ENCODE measurements at regions not wholly inside any gene's neighbourhood (a gene's known extent, or its start where the extent isn't known, plus 50 kb on each side); places are given as distances from the start of the nearest gene placed in this dataset.
"Not testable (repeated sequence)": the region's sequence is repeated elsewhere in the genome, so short reads cannot be mapped to it uniquely, and the experiment has no call there.

- no peak for TF ChIP-seq CTCF (conservative IDR thresholded peaks at IDR 0.05)
- H3K14ac ChIP-seq (ENCODE audit: insufficient read depth, low read length), result no peak overlapping the region
- H3K27me3 Mint-ChIP-seq (ENCODE audit: low read depth), result peaks cover 4% of the 10 kb centered on the region; the same call in 1 of the 2 replicates
- H2BK5ac ChIP-seq (ENCODE audit: insufficient read length, low read length), result no peak overlapping the region
- H4K91ac ChIP-seq (ENCODE audit: insufficient read length, low read depth, low read length), result no peak overlapping the region
- no peaks in the 10 kb centered on the region for H3K27me3 ChIP-seq (ENCODE audit: insufficient read depth, low read length)
- no CpG with 5 or more reads among the region's 3 CpGs for WGBS (ENCODE audit: extremely low coverage, insufficient read length, low lambda C conversion rate)
- H3K4me2 ChIP-seq (ENCODE audit: insufficient read depth, insufficient read length, low read length), result no peak overlapping the region
- no peak overlapping the region for H4K8ac ChIP-seq (replicated peaks; ENCODE audit: insufficient read length, low read depth, low read length)
- no peak overlapping the region for H2BK15ac ChIP-seq (ENCODE audit: low read depth, low read length)
- H4K5ac ChIP-seq (ENCODE audit: insufficient read length, low read depth, low read length), result no peak overlapping the region
- H3K4ac ChIP-seq (ENCODE audit: low read depth, low read length), result no peak overlapping the region
- peaks cover 3% of the 10 kb centered on the region; the same call in 1 of the 2 replicates for H3K4me1 ChIP-seq (ENCODE audit: insufficient read depth, low read length)
- no peak overlapping the region for H3K4me3 Mint-ChIP-seq
- no peaks in the 10 kb centered on the region for H3K36me3 Mint-ChIP-seq (ENCODE audit: insufficient read depth in 1 of 3, low read depth in 3 of 3)
- H3K9me3 ChIP-seq (ENCODE audit: control insufficient read depth, low read depth, low read length), result no peaks in the 10 kb centered on the region
- no peak overlapping the region for H2BK12ac ChIP-seq (ENCODE audit: insufficient read length, low read depth, low read length)
- H4K20me1 ChIP-seq (ENCODE audit: control insufficient read depth, insufficient read depth, insufficient read length), result no peaks in the 10 kb centered on the region
- no peak overlapping the region for H3T11ph ChIP-seq (ENCODE audit: low read length)
- H3K27ac ChIP-seq (ENCODE audit: insufficient read length, low read depth, low read length), result no peak overlapping the region
- H2BK20ac ChIP-seq (ENCODE audit: low read depth, low read length, poor library complexity, severe bottlenecking), result no peak overlapping the region
- no peak for DNase-seq
- H3K23me2 ChIP-seq (ENCODE audit: insufficient read length, low read depth, low read length, poor library complexity, severe bottlenecking), result no peaks in the 10 kb centered on the region
- H3K9ac ChIP-seq (ENCODE audit: extremely low read depth, insufficient read length, low read length), result no peak overlapping the region
- no peak overlapping the region for H2AK5ac ChIP-seq (ENCODE audit: insufficient read length, low read length)
- H3K23ac ChIP-seq (ENCODE audit: insufficient read length, low read depth, low read length), result no peak overlapping the region
- H3K79me2 ChIP-seq (ENCODE audit: insufficient read depth, low read length), result no peaks in the 10 kb centered on the region
- no peak overlapping the region for H3K56ac ChIP-seq (ENCODE audit: insufficient read length, low read depth, low read length)
- no peak overlapping the region for H2BK120ac ChIP-seq (ENCODE audit: low read depth, low read length, poor library complexity, severe bottlenecking)
- peaks cover 31 to 32% of the 10 kb centered on the region in 2 experiments for H3K4me1 Mint-ChIP-seq
- H3K79me1 ChIP-seq (ENCODE audit: insufficient read depth, low read depth, low read length, poor library complexity, severe bottlenecking), result no peaks in the 10 kb centered on the region
- no peak overlapping the region for H3K18ac ChIP-seq (ENCODE audit: insufficient read length, low read depth, low read length)
- H3K27ac Mint-ChIP-seq, result no peak overlapping the region; a peak in 1 of 7 replicates
- H3K9me3 Mint-ChIP-seq, result no peaks in the 10 kb centered on the region; a peak in 3 of 5 replicates
- no peak overlapping the region for H2AFZ ChIP-seq (ENCODE audit: low read length)
Observed at GRCh38 chr11:133635244-133635739, 103.0 kb upstream of the OPCML start.

- Mint-ChIP-seq H3K4me1 (peaks cover 19 to 21% of the 10 kb centered on the region in 2 experiments), H3K4me3 (peak overlapping the region in 1 of 2 experiments; percentile 18; a peak in 1 of 5 replicates), H3K27ac (peak overlapping the region in 1 of 3 experiments; percentile 11; a peak in 1 of 7 replicates)
- not testable (repeated sequence) for H3K9me3 ChIP-seq (ENCODE audit: control insufficient read depth, low read depth, low read length); H3K14ac ChIP-seq (ENCODE audit: insufficient read depth, low read length); H3K4me1 ChIP-seq (ENCODE audit: insufficient read depth, low read length); H3K9ac ChIP-seq (ENCODE audit: extremely low read depth, insufficient read length, low read length); H3K79me1 ChIP-seq (ENCODE audit: insufficient read depth, low read depth, low read length, poor library complexity, severe bottlenecking); H3K79me2 ChIP-seq (ENCODE audit: insufficient read depth, low read length); H2BK120ac ChIP-seq (ENCODE audit: low read depth, low read length, poor library complexity, severe bottlenecking); H2AFZ ChIP-seq (ENCODE audit: low read length); H3K18ac ChIP-seq (ENCODE audit: insufficient read length, low read depth, low read length); H2BK12ac ChIP-seq (ENCODE audit: insufficient read length, low read depth, low read length); H3K23me2 ChIP-seq (ENCODE audit: insufficient read length, low read depth, low read length, poor library complexity, severe bottlenecking); H3K27me3 Mint-ChIP-seq (ENCODE audit: low read depth); H4K20me1 ChIP-seq (ENCODE audit: control insufficient read depth, insufficient read depth, insufficient read length); H3T11ph ChIP-seq (ENCODE audit: low read length); H3K56ac ChIP-seq (ENCODE audit: insufficient read length, low read depth, low read length); H4K91ac ChIP-seq (ENCODE audit: insufficient read length, low read depth, low read length); H3K27me3 ChIP-seq (ENCODE audit: insufficient read depth, low read length); H3K23ac ChIP-seq (ENCODE audit: insufficient read length, low read depth, low read length); H2AK5ac ChIP-seq (ENCODE audit: insufficient read length, low read length); H2BK15ac ChIP-seq (ENCODE audit: low read depth, low read length); H4K8ac ChIP-seq (replicated peaks; ENCODE audit: insufficient read length, low read depth, low read length); H3K27ac ChIP-seq (ENCODE audit: insufficient read length, low read depth, low read length); H3K4me2 ChIP-seq (ENCODE audit: insufficient read depth, insufficient read length, low read length); DNase-seq; H2BK5ac ChIP-seq (ENCODE audit: insufficient read length, low read length); H4K5ac ChIP-seq (ENCODE audit: insufficient read length, low read depth, low read length); H3K36me3 Mint-ChIP-seq (ENCODE audit: insufficient read depth in 1 of 3, low read depth in 3 of 3); H3K9me3 Mint-ChIP-seq; H2BK20ac ChIP-seq (ENCODE audit: low read depth, low read length, poor library complexity, severe bottlenecking); H3K4ac ChIP-seq (ENCODE audit: low read depth, low read length)
- WGBS (ENCODE audit: extremely low coverage, insufficient read length, low lambda C conversion rate), result no CpG with 5 or more reads among the region's 11 CpGs
Observed at GRCh38 chr11:133628371-133628770, 96.1 kb upstream of the OPCML start.

All from H9 (cell line).